ENCODE measurements at regions not wholly inside any gene's neighbourhood (a gene's known extent, or its start where the extent isn't known, plus 50 kb on each side); places are given as distances from the start of the nearest gene placed in this dataset.

GRCh38 chr14:89641495-89642175, 224.6 kb upstream of the FOXN3 start:
- no peak for DNase-seq (ENCODE audit: extremely low spot score in 2 of 2)
- Histone ChIP-seq H3K9me3 (no peaks in the 10 kb centered on the region), H3K27ac (no peak overlapping the region), H3K36me3 (no peaks in the 10 kb centered on the region), H3K4me1 (no peaks in the 10 kb centered on the region), H3K4me3 (no peak overlapping the region), H3K27me3 (no peaks in the 10 kb centered on the region)
- TF ChIP-seq POLR2AphosphoS5 (IDR thresholded peaks at IDR 0.05; ENCODE audit: insufficient read depth in 1 of 2, low read depth in 1 of 2) (no peak), CTCF (IDR thresholded peaks at IDR 0.05) (no peak), POLR2A (IDR thresholded peaks at IDR 0.05) (no peak)
- intact Hi-C loops (cut with DNase I) = no loop called here

- DNase-seq (ENCODE audit: extremely low spot score in 2 of 2) = no peak
- no peak overlapping the region for H3K27ac ChIP-seq
- H3K36me3 ChIP-seq = no peaks in the 10 kb centered on the region
- no peak overlapping the region for H3K4me3 ChIP-seq
- intact Hi-C loops (cut with DNase I) = no loop called here
- no peaks in the 10 kb centered on the region for H3K27me3 ChIP-seq
- no peak for TF ChIP-seq POLR2A (IDR thresholded peaks at IDR 0.05)
- no peak for TF ChIP-seq CTCF (IDR thresholded peaks at IDR 0.05)
- no peak for TF ChIP-seq POLR2AphosphoS5 (IDR thresholded peaks at IDR 0.05; ENCODE audit: insufficient read depth in 1 of 2, low read depth in 1 of 2)
- H3K4me1 ChIP-seq = no peaks in the 10 kb centered on the region
- no peaks in the 10 kb centered on the region for H3K9me3 ChIP-seq
These were observed 223.1 kb upstream of the FOXN3 start for GRCh38 chr14:89640141-89640540.

GRCh38 chr14:89639687-89640086, 222.7 kb upstream of the FOXN3 start:
- Histone ChIP-seq H3K4me1 (no peaks in the 10 kb centered on the region), H3K36me3 (no peaks in the 10 kb centered on the region), H3K9me3 (no peaks in the 10 kb centered on the region), H3K27ac (no peak overlapping the region), H3K27me3 (no peaks in the 10 kb centered on the region), H3K4me3 (no peak overlapping the region)
- intact Hi-C loops (cut with DNase I) = no loop called here
- TF ChIP-seq CTCF (IDR thresholded peaks at IDR 0.05) = no peak
- no peak for TF ChIP-seq POLR2A (IDR thresholded peaks at IDR 0.05)
- TF ChIP-seq POLR2AphosphoS5 (IDR thresholded peaks at IDR 0.05; ENCODE audit: insufficient read depth in 1 of 2, low read depth in 1 of 2) = no peak
- no peak for DNase-seq (ENCODE audit: extremely low spot score in 2 of 2)

- H3K9me3 ChIP-seq = no peaks in the 10 kb centered on the region
- no peak for TF ChIP-seq POLR2A (IDR thresholded peaks at IDR 0.05)
- TF ChIP-seq POLR2AphosphoS5 (IDR thresholded peaks at IDR 0.05; ENCODE audit: insufficient read depth in 1 of 2, low read depth in 1 of 2) = no peak
- TF ChIP-seq CTCF (IDR thresholded peaks at IDR 0.05) = no peak
- no peak overlapping the region for H3K27ac ChIP-seq
- no peaks in the 10 kb centered on the region for H3K4me1 ChIP-seq
- no peak for DNase-seq (ENCODE audit: extremely low spot score in 2 of 2)
- H3K4me3 ChIP-seq = no peak overlapping the region
- H3K27me3 ChIP-seq = no peaks in the 10 kb centered on the region
- H3K36me3 ChIP-seq = no peaks in the 10 kb centered on the region
- intact Hi-C loops (cut with DNase I) = no loop called here
These were observed 221.9 kb upstream of the FOXN3 start for GRCh38 chr14:89638891-89639290.

GRCh38 chr14:89637581-89637980, 220.5 kb upstream of the FOXN3 start:
- TF ChIP-seq POLR2AphosphoS5 (IDR thresholded peaks at IDR 0.05; ENCODE audit: insufficient read depth in 1 of 2, low read depth in 1 of 2) = no peak
- TF ChIP-seq CTCF (IDR thresholded peaks at IDR 0.05) = no peak
- TF ChIP-seq POLR2A (IDR thresholded peaks at IDR 0.05) = no peak
- Histone ChIP-seq H3K9me3 (no peaks in the 10 kb centered on the region), H3K27me3 (no peaks in the 10 kb centered on the region), H3K4me1 (no peaks in the 10 kb centered on the region), H3K36me3 (no peaks in the 10 kb centered on the region), H3K4me3 (no peak overlapping the region), H3K27ac (no peak overlapping the region)
- intact Hi-C loops (cut with DNase I) = no loop called here
- DNase-seq (ENCODE audit: extremely low spot score in 2 of 2) = no peak

Data from vagina (tissue), 2 donors.